ENCODE measurements at regions not wholly inside any gene's neighbourhood (a gene's known extent, or its start where the extent isn't known, plus 50 kb on each side); places are given as distances from the start of the nearest gene placed in this dataset.
A peak's percentile ranks its signal among the peaks of the same experiment; 100 is the strongest.

DNA sequence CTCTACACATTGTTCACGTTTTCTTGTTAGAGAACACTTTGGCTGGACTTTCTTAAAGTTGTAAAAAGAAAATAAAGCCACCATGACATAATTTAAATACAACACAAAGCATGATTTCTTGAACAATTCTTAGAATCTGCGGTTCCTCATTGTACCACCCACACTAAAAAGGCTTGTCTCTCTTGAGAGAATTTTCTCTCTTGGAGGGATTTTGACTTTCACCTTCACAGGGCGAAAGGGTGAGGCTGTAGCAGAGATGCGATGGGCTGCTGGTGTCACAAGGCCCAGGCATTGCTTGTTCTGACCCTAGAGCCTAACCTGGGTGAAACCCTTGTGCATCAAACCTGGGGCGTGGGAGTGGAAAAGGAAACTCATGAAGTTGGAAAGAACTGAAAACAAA is 122.7 kb upstream of the RIPOR2 start:
- H4K20me1 ChIP-seq (ENCODE audit: insufficient read depth, low read length) = no peaks in the 10 kb centered on the region
- H3K4me1 ChIP-seq (ENCODE audit: insufficient read depth, low read length) = peaks cover 33% of the 10 kb centered on the region
- TF ChIP-seq, protein P1, sequence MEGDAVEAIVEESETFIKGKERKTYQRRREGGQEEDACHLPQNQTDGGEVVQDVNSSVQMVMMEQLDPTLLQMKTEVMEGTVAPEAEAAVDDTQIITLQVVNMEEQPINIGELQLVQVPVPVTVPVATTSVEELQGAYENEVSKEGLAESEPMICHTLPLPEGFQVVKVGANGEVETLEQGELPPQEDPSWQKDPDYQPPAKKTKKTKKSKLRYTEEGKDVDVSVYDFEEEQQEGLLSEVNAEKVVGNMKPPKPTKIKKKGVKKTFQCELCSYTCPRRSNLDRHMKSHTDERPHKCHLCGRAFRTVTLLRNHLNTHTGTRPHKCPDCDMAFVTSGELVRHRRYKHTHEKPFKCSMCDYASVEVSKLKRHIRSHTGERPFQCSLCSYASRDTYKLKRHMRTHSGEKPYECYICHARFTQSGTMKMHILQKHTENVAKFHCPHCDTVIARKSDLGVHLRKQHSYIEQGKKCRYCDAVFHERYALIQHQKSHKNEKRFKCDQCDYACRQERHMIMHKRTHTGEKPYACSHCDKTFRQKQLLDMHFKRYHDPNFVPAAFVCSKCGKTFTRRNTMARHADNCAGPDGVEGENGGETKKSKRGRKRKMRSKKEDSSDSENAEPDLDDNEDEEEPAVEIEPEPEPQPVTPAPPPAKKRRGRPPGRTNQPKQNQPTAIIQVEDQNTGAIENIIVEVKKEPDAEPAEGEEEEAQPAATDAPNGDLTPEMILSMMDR (IDR thresholded peaks at IDR 0.05; ENCODE audit: extremely low read depth, low read depth, low read length) = no peak
- H3K79me2 ChIP-seq (ENCODE audit: insufficient read depth, low read length) = no peaks in the 10 kb centered on the region
- H3K4me3 ChIP-seq (ENCODE audit: insufficient read depth, low read length) = no peak overlapping the region
- H3K9me3 ChIP-seq (ENCODE audit: low read depth, low read length) = no peaks in the 10 kb centered on the region
- no peak overlapping the region for H3K4me2 ChIP-seq (ENCODE audit: insufficient read depth, low read length)
- H2AFZ ChIP-seq (ENCODE audit: low read length) = no peak overlapping the region
- no peaks in the 10 kb centered on the region for H3K27me3 ChIP-seq (ENCODE audit: insufficient read depth, low read length)
- no peaks in the 10 kb centered on the region for H3K36me3 ChIP-seq (ENCODE audit: insufficient read depth, low read length)
- no peak for DNase-seq (ENCODE audit: insufficient read length, low spot score, missing footprints)
- no peak overlapping the region for H3K27ac ChIP-seq (ENCODE audit: low read depth, low read length)

DNA sequence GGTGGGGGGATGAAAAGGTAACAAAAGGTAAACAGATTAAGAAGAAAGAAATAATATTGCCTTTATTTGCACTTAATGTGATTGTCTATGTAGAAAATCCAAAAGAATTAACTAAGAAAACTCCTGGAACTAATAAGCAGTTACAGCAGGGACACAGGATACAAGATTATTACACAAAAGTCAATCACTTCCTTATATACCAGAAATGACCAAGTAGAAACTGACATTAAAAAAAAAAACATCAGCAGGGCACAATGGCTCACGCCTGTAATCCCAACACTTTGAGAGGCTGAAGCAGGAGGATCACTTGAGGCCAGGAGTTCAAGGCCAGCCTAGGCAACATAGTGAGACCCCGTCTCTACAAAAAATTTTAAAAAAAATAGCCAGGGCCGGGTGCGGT is 123.2 kb upstream of the RIPOR2 start:
- no peak for DNase-seq (ENCODE audit: insufficient read length, low spot score, missing footprints)
- H3K36me3 ChIP-seq (ENCODE audit: insufficient read depth, low read length) = no peaks in the 10 kb centered on the region
- no peaks in the 10 kb centered on the region for H3K79me2 ChIP-seq (ENCODE audit: insufficient read depth, low read length)
- H4K20me1 ChIP-seq (ENCODE audit: insufficient read depth, low read length) = no peaks in the 10 kb centered on the region
- TF ChIP-seq, protein P1 (IDR thresholded peaks at IDR 0.05; ENCODE audit: extremely low read depth, low read depth, low read length) = no peak
- H2AFZ ChIP-seq (ENCODE audit: low read length) = no peak overlapping the region
- H3K4me3 ChIP-seq (ENCODE audit: insufficient read depth, low read length) = no peak overlapping the region
- no peak overlapping the region for H3K27ac ChIP-seq (ENCODE audit: low read depth, low read length)
- peaks cover 28% of the 10 kb centered on the region for H3K4me1 ChIP-seq (ENCODE audit: insufficient read depth, low read length)
- no peaks in the 10 kb centered on the region for H3K9me3 ChIP-seq (ENCODE audit: low read depth, low read length)
- H3K27me3 ChIP-seq (ENCODE audit: insufficient read depth, low read length) = no peaks in the 10 kb centered on the region
- H3K4me2 ChIP-seq (ENCODE audit: insufficient read depth, low read length) = no peak overlapping the region

DNA sequence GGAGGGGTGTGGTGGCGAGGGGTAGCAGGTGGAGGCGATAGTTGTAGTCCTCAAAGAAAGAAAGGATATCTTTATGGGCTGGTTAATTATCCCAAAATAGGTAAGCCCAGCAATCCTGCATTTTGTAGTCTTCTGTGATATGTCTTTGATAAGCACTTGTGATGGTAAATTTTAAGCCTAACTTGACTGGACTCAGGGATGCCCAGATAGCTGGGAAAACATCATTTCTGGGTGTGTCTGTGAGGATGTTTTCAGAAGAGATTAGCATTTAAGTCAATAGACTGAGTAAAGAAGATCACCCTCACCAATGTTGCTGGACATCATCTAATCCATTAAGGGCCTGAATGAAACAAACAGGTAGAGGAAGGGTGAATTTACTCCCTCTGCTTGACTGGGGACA is 124.8 kb upstream of the RIPOR2 start:
- Histone ChIP-seq H3K27ac (ENCODE audit: low read depth, low read length) (no peak overlapping the region), H3K9me3 (ENCODE audit: low read depth, low read length) (no peaks in the 10 kb centered on the region), H3K4me3 (ENCODE audit: insufficient read depth, low read length) (no peak overlapping the region), H3K36me3 (ENCODE audit: insufficient read depth, low read length) (no peaks in the 10 kb centered on the region), H3K27me3 (ENCODE audit: insufficient read depth, low read length) (no peaks in the 10 kb centered on the region), H3K4me1 (ENCODE audit: insufficient read depth, low read length) (peaks cover 21% of the 10 kb centered on the region), H3K4me2 (ENCODE audit: insufficient read depth, low read length) (no peak overlapping the region), H3K79me2 (ENCODE audit: insufficient read depth, low read length) (no peaks in the 10 kb centered on the region), H4K20me1 (ENCODE audit: insufficient read depth, low read length) (no peaks in the 10 kb centered on the region), H2AFZ (ENCODE audit: low read length) (no peak overlapping the region)
- DNase-seq (ENCODE audit: insufficient read length, low spot score, missing footprints) = no peak
- TF ChIP-seq, protein P1 (IDR thresholded peaks at IDR 0.05; ENCODE audit: extremely low read depth, low read depth, low read length) = no peak

DNA sequence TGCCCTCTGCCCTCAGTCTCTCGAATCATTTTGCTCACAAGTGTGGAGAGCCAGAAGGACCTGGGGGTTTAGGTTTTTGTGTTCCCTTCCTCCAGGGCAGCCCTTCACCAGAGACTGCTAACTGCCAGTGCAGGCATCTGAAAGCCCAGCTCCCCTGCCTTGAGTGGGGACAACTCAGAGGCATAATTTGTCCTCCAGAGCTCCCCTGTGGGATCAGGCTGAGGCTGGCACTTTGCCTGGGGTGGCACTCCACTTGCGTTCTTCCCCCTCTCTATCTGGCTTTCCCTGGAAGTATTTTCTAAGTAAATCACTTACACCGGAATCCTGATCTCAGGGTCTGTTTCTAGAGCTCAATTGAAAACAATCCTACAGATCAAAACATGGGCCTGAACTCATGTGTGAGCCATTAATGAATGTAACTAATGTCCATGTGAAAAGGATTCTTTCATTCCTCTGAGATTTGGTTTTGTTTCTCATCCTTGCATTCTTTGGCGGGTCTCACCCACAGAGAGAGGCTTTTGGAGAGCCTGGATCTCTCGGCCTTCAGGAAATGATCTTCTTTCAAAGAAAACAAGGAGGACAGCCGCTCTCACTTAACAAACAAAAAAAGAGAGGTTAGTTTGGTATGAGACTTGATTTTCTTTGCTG is 125.7 kb upstream of the RIPOR2 start:
- Histone ChIP-seq H3K36me3 (ENCODE audit: insufficient read depth, low read length) (no peaks in the 10 kb centered on the region), H4K20me1 (ENCODE audit: insufficient read depth, low read length) (no peaks in the 10 kb centered on the region), H3K4me3 (ENCODE audit: insufficient read depth, low read length) (no peak overlapping the region), H2AFZ (ENCODE audit: low read length) (peak overlapping the region; percentile 53), H3K4me1 (ENCODE audit: insufficient read depth, low read length) (peaks cover 21% of the 10 kb centered on the region), H3K4me2 (ENCODE audit: insufficient read depth, low read length) (peak overlapping the region; percentile 42), H3K79me2 (ENCODE audit: insufficient read depth, low read length) (no peaks in the 10 kb centered on the region), H3K27me3 (ENCODE audit: insufficient read depth, low read length) (no peaks in the 10 kb centered on the region), H3K27ac (ENCODE audit: low read depth, low read length) (peak overlapping the region; percentile 38), H3K9me3 (ENCODE audit: low read depth, low read length) (no peaks in the 10 kb centered on the region)
- TF ChIP-seq, protein P1 (IDR thresholded peaks at IDR 0.05; ENCODE audit: extremely low read depth, low read depth, low read length) = no peak
- peak; percentile 80 for DNase-seq (ENCODE audit: insufficient read length, low spot score, missing footprints)

Measured in osteoblast (primary cell).